HG02938 (cell line): ENCODE measurements at regions not wholly inside any gene's neighbourhood (a gene's known extent, or its start where the extent isn't known, plus 50 kb on each side); places are given as distances from the start of the nearest gene placed in this dataset.
A peak's percentile ranks its signal among the peaks of the same experiment; 100 is the strongest.
"Not testable (repeated sequence)": the region's sequence is repeated elsewhere in the genome, so short reads cannot be mapped to it uniquely, and the experiment has no call there.

Source experiments
- ATAC-seq: cut with Tn5 transposase; IDR thresholded peaks from one replicate; pipeline ENCODE4 v1.9.1; 2021; ENCODE audit warnings: mild to moderate bottlenecking, moderate library complexity; ENCODE audit not compliant: unreplicated experiment

DNA sequence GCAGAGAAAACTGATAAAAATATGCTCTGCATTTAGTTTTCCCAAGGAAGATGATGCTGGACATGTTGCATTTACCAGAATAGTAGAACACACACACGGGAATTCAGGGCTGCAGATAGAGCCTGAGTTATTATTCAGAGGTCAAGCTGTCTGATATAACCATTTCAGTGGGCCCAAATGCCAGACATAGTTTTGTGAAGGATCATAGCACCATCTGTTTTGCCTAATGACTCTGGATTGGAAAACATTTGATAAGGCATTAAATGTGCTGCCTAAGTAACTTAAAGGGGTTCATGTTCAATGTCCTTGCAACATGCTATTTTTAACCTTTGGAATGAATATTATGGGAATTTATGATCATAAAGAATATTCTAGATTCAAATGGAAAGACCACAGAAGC lies 666.2 kb downstream of the PRIM2 start:
- ATAC-seq = not testable (repeated sequence)

DNA sequence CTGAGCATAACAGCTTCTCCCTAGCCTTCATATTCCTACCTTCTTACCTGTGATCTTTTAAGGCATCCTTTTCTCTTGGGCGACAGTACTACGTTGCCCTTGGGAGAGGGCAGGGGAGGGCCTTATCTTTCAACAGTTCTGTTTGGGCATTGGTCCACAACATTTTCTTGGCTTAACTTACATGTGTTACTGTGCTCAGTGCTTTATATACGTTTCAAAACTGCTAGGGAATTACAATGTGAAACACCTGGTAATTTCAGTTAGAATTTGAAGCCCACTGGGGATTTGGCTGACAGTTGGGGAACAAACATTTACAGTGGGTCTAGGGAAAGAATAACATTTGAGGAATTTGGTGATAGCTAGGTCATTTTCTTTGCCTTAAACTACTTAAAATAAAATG lies 667.1 kb downstream of the PRIM2 start:
- not testable (repeated sequence) for ATAC-seq

DNA sequence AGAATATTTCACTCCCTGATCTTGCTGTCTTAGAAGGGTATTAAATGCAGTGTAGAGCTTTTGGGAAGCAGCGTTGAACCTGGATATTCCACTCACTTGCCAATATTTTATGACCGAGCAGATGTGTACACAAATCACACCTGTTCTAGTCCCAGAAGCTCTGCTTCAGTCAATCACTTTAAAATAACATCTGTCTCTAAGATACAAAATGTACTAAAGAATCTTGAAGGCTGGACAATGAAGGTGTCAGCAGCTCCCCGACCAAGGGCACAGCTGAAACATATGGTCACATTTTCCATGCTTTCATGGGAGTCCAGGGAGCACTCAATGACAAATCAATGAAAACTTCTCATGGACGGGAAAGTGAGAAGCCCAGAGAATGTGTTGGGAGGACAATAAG lies 668.3 kb downstream of the PRIM2 start:
- ATAC-seq = not testable (repeated sequence)

DNA sequence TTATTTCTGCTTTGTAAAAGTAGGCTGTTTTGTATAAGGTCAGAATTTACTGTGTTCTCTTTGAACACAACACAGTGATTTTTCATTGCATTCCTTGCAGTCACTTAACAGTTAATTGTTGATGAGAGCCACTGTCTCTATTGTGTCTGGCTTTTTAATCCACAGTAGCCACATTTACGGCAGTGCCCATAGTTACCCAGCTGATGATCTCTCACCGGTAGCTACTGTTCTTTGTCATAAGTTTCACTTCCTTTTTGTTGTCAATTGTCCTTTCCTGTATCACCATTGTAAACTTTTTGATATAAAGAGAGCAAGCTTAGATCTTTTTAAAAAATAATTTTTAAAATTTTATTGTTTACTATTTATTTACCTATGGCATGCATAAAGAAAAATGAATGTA lies 669.2 kb downstream of the PRIM2 start:
- ATAC-seq = peak; percentile 99

DNA sequence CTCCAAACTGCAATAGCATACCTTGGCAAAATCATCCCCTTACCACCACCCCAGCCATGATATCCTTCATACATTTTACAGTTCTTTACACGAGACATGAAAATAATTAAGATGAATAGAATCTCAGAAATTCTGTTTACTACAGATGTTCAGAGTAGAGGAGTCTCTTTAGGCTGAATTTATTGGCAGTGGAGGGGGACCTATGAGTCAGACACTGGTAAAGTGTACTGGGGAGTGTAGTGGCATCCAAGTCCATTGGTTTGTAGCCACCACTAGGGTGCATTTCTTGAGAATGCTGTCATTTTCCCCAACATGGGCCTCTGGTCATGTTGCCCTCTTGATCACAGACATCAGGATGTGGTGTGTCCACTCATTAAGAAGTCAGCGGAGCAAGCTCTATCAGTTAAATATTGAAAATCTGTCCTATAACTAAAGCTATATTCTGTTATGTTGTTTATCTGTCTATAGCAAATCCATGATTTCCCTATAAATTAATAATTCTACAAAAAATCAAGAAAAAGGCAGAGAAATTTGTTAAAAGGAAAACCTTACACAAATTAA lies 672.2 kb downstream of the PRIM2 start:
- not testable (repeated sequence) for ATAC-seq

DNA sequence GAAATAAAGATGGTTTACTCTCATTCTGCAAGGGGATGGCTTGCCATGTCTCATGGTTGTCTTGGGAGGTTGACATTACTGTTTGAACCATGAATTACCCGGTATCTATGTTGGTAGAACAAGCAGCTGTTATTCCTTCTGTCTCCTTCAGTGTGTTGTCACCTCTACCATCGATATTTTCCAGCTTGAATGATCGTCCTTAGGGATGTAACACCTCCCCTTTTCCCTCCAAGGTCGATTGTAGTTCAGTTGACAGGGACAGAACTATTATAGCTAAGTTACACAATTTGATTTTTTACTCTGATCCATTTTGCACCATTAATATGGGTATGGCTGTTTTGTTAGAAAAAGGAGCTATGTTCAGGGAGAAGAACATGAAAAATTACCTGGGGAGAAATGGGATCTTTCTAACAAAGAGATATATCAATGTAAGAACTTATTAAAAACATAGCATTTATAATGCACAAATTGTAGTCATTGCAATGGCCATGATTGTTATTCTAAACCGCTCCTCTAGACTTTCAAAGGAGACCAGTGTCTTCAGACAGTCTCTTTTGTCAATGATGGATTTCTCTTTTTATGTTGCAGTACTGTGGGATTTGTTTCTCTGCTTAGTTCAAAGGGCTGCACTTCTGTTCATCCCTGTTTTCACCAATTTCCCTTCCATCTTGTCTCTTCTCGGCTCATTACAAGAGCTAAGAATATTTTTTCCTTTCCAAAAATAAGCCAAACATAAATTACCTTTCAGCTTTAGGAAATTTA lies 681.6 kb downstream of the PRIM2 start:
- ATAC-seq = not testable (repeated sequence)

DNA sequence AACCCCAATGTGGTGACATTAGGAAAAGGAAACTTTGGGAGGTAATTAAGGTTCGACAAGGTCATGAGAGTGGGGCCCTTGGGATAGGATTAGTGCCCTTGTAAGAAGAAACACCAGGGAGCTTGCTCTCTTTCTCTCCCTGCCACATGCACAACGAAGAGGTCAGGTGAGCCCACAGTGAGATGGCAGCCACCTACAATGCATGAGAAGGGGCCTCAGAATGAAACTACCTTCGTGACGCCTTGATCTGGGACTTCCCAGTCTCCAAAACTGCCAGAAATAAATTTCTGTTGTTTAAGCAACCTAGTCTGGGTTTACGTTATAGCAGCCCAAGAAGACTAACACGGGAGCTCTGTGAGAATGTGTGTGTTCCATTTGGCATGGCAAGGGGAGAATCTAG lies 682.8 kb downstream of the PRIM2 start:
- not testable (repeated sequence) for ATAC-seq

DNA sequence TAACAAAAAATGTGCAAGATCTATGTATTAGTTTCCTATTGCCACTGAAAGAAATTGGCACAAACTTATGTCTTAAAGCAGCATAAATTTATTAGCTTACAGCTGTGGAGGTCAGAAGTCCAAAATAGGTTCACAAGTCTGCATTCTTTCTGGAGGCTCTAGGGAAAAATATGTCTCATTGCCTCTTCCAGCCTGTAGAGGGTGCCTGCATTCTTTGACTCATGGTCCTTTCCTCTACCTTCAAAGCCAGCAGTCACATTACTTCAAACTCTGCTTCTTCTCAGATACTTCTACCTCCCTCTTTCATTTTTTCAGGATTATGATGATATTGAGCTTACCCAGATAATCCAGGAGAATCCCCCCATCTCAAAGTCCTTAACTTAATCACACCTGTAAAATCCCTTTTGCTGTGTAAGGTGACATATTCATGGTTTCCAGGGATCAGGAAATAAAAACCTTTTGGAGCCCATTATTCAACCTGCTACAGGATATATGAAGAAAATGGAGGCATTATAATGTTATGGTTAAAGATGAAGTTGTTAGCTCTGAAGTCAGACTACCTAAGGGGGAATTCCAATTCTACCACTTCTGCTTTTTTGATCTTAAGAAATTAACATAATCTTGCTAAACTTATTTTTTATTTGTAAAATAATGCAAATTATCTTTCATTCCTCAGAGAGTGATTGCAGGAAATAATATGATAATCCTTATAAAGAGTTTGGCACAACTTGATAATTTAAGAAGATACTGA lies 686.2 kb downstream of the PRIM2 start:
- ATAC-seq = not testable (repeated sequence)

DNA sequence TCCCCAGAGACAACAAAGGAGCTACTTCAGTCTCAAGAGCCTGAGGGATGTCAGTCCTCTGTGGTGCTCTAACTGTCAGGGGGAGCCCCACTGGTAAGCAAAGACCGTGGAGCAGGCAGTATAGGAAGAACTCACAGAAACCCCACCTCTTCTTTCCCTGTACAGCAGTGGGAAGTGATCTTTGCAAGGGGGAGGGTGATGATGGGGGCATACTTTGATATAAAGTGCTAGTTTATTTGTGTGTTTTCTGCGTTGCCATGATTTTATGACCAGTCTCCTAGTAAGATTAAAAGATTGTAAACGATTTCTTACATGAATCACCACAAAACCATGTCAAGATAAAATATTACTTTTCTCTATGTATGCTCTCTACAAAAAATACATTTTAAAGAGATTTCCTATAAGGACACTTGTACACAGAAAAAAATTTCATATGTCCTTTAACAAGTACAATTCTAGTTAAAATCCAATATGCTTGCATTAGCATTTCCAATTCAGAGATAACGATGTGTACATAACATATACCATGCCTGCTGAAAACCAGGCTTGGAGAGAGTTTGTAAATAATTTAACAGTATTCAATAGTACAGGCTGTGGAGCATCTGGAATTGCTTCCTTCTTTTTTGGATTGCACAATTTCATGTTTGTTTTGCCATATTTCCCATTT lies 690.0 kb downstream of the PRIM2 start:
- not testable (repeated sequence) for ATAC-seq

DNA sequence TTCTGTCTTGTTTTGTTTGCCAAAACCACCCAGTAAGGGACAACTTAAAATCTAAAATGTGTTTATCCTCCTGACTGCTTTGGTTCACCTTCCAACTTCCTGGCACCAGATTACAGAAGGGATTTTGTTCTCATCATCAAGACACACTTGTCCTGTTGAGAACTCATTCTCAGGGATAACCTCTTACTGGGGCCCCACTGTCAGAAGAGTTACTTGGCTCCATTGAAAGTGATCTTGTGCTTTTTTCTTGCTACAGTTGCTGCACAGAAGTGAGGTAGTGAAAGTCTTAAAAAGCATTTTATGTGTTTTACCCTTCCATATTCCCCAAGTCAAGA lies 690.5 kb downstream of the PRIM2 start:
- not testable (repeated sequence) for ATAC-seq

DNA sequence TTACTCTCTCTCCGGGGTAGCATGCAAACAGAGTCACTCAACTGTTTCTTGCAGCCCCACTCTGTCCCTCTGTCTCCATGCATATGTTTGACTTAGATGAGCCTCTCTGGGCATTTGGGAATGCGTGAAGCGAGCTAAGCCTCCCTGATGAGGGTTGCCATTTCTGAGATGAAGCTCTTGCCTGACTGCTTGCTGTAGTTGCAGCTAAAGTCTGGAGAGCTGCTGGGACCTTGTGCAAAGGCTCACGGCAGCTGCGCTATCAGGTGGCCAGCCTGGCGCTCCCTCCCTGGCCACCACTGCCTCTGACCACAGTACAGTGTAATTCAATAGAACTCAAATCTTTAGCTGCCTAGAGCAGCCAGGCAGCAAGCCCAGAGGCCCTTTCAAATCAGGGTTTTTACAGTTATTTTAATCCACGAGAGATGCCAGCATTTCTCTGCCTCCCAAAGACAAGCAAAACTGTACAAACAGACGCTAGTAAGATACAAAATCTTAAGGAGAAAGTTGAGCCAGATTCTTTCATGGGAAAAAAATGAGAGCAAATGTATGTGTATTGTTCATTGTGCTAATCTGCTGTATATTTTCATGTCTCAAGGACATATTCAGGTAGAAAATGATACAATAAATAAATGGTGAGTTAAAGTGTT lies 694.6 kb downstream of the PRIM2 start:
- not testable (repeated sequence) for ATAC-seq

DNA sequence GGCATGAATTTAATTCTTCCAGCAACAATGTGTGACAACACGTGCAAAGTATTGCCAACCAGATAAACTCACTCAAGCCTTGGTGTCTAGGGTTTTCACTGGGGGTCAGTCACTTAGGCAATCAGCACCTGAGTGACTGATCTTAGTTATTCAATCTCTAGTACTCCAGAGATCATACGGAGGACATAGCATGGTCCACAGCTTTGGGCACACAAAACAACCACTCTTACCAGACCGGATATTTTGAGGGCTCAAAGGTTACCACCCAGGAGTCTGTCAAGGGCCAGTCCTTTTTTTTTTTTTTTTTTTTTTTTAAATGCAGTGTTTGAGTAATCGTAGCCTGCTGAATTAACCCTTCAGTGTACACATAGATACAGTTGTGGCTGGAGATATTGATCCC lies 699.2 kb downstream of the PRIM2 start:
- not testable (repeated sequence) for ATAC-seq

DNA sequence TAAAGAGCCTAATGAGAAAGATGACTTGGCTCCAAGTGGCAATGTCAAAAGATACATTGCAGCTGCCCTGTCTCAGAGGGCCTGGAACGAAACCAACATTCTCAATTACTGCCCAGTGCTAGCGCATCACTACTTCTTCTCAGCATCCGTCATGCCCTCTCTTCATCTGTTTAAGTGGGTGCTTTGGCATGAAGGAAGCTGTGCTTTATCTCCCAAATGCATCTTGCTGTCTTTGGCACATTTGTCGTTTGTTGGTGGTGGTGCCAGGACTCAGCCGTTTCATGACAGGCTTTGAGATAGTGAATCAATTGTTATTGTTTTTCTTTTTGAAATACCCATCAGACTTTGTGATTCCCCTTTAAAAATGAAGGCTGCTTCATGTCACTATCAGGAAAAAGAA lies 710.8 kb downstream of the PRIM2 start:
- not testable (repeated sequence) for ATAC-seq

DNA sequence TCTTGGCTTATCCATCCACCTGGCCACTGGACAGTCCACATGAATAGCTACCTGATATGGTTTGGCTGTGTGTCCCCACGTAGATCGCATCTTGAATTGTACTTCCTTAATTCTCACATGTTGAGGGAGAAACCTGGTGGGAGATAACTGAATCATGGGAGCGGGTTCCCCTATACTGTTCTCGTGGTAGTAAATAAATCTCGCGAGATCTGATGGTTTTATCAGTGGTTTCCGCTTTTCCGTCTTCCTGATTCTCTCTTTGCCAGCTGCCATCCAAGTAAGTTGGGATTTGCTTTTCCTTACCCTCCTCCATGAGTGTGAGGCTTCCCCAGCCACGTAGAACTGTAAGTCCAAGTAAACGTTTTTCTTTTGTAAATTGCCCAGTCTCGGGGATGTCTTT lies 720.8 kb downstream of the PRIM2 start:
- not testable (repeated sequence) for ATAC-seq

DNA sequence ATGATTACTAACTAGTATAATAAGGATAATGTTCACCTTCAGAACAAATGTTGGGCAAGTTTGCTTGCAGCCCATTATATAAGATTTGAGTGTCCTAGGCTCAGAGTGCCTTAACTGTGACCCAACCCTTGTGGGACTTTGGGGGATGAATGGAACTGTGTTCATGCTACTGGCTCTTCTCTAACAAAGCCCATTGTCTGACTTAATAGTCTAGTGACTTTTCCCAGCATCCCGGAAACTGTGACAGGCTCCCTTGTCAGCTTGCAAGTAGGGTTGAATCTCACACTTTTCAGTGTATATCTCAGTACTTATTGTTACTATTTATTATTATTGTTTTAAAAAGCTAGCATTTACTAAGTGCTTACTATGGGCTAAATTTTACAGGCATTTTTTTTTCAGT lies 729.2 kb downstream of the PRIM2 start:
- ATAC-seq = not testable (repeated sequence)

DNA sequence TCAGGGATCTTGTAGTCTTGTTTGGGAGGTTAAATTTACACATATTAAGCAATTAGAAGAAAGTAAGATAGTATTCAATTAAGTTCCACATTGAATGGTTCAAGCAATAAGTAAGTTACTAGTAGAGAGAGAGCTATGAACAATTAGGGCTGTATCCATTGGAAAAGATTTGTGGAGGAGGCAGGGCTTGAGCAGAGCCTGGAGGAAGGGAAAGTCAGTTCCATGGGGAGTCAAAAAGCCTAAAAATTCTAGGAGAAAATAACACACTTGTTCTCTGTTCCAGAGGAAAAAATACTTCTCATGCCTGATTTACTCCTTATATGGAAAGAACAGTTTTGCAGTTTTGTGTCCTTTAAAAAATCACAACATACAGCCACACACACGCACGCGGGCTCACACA lies 730.0 kb downstream of the PRIM2 start:
- not testable (repeated sequence) for ATAC-seq

DNA sequence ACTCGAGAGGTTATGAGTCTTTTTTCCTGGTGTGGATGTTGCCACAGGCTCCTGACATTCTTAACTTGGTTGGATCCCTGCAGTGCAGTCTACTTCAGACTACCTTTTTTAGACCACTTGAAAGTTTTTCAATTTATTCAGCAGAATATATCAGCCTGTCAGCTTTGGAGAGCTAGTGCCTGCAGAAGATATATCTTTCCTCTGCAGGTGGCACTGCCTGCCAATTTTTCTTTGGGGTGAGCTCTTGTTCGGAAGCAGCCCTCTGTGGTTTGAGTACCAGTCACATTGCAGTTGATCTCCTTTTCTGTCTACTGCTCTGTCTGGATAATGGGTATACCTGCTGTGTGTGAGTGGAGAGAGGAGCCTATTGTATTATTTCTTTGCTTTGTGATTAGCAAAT lies 730.4 kb downstream of the PRIM2 start:
- not testable (repeated sequence) for ATAC-seq

DNA sequence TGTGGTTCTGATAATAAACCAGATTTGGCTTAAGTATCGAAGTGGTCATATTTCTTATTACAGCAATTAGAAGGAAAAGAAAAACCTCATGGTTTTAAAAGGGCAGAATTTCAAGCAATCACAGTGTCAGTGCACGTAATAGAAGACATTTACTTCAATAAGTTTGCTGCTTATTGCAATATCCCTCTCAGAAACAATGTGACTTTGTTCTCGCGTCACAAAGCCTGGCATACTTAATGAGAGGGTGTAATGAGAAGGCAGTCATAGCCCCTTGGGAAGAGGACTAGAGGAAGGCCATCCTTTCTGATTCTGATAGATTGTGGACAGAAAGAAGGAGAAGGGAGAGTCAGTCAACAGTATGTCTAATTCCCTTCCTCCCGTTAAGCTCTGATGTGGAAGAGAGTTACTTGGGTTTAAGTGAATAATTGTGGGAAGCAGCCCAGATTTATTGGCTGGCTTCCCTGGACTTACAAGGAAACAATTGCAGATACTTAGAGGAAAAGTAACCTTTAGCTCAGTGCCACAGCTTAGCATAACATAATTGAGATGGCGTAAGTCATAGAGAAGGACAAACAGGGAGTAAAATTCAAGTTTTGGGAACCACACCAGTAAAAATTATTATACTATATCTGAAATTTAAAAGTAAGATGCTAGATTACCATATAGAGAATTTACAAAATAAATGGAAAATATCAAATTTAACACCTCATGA lies 738.2 kb downstream of the PRIM2 start:
- not testable (repeated sequence) for ATAC-seq

DNA sequence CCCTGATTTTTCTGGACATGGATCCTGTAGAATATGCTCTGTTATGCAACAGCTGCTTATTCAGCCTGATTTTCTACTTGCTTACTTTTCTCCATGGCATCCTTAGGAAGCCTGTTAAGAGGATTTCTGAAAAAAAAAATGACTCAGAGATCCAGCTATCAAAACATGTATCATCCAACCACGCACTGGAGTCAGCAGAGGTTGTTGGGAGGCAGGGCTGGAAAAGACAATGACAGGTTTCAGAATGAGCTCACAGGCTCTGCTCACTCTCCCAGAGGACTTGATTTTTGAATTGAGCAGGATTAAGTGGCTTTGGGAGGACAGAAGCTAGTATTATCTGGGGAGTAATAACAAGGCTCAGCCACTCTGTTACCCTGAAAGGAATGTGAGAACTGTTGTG lies 742.3 kb downstream of the PRIM2 start:
- ATAC-seq = not testable (repeated sequence)

DNA sequence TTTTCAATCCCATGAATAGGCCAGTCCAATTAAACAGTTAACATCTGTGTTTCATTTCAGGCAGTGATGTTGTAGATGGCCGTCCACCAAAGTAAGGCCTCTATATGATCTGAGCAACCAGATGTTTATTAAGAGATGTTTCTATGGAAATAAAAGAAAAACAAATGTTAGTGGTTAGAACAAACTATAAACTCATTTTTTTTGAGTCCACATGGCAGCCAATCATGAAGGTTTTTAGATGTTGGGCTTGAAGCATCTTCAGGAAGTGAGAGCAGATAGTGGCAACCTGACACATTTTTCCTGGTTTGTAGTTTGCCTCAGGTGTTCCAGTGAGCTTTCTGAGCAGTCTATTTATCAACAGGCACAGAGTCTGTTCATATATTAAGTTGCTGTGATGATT lies 746.1 kb downstream of the PRIM2 start:
- not testable (repeated sequence) for ATAC-seq
